Body of pancreas (tissue), 4 donors: ENCODE measurements at regions not wholly inside any gene's neighbourhood (a gene's known extent, or its start where the extent isn't known, plus 50 kb on each side); places are given as distances from the start of the nearest gene placed in this dataset.

Experiments
- CTCF ChIP-seq, 7 experiments: fragments of 450-650 bp in 4 of 7; fragments of 200-600 bp in 3 of 7; sonication (generic) in 3 of 7; IDR thresholded peaks; one replicate each; pipeline ENCODE4 v1.5.1; 2016 to 2019; ENCODE audit warnings: antibody characterized with exemption in 7 of 7
- POLR2A ChIP-seq, 3 donors: fragments of 450-650 bp; IDR thresholded peaks; one replicate each; pipeline ENCODE4 v1.6.1; 2016; ENCODE audit warnings: antibody characterized with exemption in 3 of 3, mild to moderate bottlenecking in 2 of 3

GRCh38 chr1:81547912-81548303 lies 252.8 kb upstream of the ADGRL2 start:
- TF ChIP-seq CTCF (IDR thresholded peaks at IDR 0.05) (no peak), POLR2A (IDR thresholded peaks at IDR 0.05) (no peak)
